ENCODE measurements at regions not wholly inside any gene's neighbourhood (a gene's known extent, or its start where the extent isn't known, plus 50 kb on each side); places are given as distances from the start of the nearest gene placed in this dataset.

DNA sequence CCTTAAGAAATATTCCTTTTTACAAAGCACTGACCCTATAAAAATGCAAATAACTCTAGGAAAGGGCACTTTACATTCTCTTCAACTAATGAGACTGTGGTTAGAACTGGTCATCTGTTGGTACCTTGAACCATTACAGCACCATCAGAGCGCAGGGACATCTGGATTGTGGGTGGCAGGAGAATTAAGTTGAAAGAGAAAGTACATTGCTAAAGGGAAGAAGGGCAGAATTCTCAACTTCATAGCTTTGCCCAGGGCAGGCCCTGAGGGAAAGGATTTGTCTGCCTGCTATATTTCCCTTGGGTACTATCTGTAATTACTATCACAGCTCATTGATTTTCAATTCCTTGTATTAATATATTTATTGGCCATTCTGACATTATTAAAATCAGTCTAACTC is 196.8 kb downstream of the KLF12 start:
- no peaks in the 10 kb centered on the region for H3K27me3 ChIP-seq (ENCODE audit: control insufficient read depth in 1 of 2, insufficient read depth in 1 of 2, low read length in 2 of 2)
- peaks cover 6% of the 10 kb centered on the region for H3K4me1 ChIP-seq (ENCODE audit: control insufficient read depth, insufficient read depth, low read depth, low read length)
- H3K18ac ChIP-seq (ENCODE audit: low read depth in 1 of 2, low read length in 2 of 2) = no peak overlapping the region
- no peak overlapping the region for H3K23ac ChIP-seq (ENCODE audit: low read length in 2 of 2)
- H4K91ac ChIP-seq (ENCODE audit: low read length) = no peak overlapping the region
- no peak overlapping the region for H2BK120ac ChIP-seq (ENCODE audit: low read depth, low read length)
- H3K79me1 ChIP-seq (replicated peaks; ENCODE audit: low read length, poor library complexity, severe bottlenecking) = peaks cover 13% of the 10 kb centered on the region
- H3K14ac ChIP-seq (ENCODE audit: low read length in 2 of 2) = no peak overlapping the region
- no peak overlapping the region for H3K9ac ChIP-seq (ENCODE audit: low read length)
- no peak overlapping the region for H3K4me2 ChIP-seq (ENCODE audit: low read length, poor library complexity, severe bottlenecking)
- no peak overlapping the region for H3K27ac ChIP-seq (ENCODE audit: low read length, poor library complexity, severe bottlenecking)
- peaks cover 0 to 12% of the 10 kb centered on the region in 2 experiments for H3K36me3 ChIP-seq (ENCODE audit: control insufficient read depth in 1 of 2, insufficient read depth in 2 of 2, low read depth in 1 of 2, low read length in 2 of 2)
- 81% methylated on average over 1 of the region's 1 CpG for WGBS
- H3K9me3 ChIP-seq (ENCODE audit: control insufficient read depth, low read length) = no peaks in the 10 kb centered on the region
- no peak overlapping the region for H2AK5ac ChIP-seq (ENCODE audit: low read length, severe bottlenecking)
- H4K8ac ChIP-seq (ENCODE audit: low read length) = no peak overlapping the region
- no peak overlapping the region for H3K4me3 ChIP-seq (ENCODE audit: insufficient read depth in 1 of 2, low read depth in 1 of 2, low read length in 2 of 2)
- no peak overlapping the region for H2BK5ac ChIP-seq (ENCODE audit: low read depth, low read length, poor library complexity, severe bottlenecking)
- no peak overlapping the region for H2BK15ac ChIP-seq (ENCODE audit: low read depth, poor library complexity, severe bottlenecking)
- H2AFZ ChIP-seq (ENCODE audit: low read depth, low read length) = no peak overlapping the region
- no peak overlapping the region for H3K4ac ChIP-seq (ENCODE audit: low read depth in 1 of 2, low read length in 2 of 2)
- H2BK12ac ChIP-seq (ENCODE audit: low read length in 2 of 2) = no peak overlapping the region
- DNase-seq = peak; percentile 40

DNA sequence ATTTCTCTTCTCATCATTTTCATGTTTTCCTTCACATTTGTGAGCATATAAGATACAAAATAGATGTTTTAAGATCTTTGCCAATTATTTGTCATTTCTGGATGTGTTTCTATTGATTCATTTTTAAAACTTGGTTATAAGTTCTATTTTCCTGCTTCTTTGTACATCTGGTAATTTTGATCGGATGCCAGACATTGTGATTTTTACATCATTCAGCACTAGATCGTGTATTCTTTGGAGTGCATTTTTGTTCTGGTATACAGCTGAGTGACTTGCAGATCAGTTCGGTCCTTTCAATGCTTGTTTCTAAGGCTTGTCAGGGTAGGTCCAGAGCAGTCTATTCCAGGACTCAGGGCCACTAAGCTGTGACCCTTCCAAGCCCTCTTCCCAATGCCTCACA is 198.2 kb downstream of the KLF12 start:
- H2AK5ac ChIP-seq (ENCODE audit: low read length, severe bottlenecking) = no peak overlapping the region
- peaks cover 0 to 5% of the 10 kb centered on the region in 2 experiments for H3K36me3 ChIP-seq (ENCODE audit: control insufficient read depth in 1 of 2, insufficient read depth in 2 of 2, low read depth in 1 of 2, low read length in 2 of 2)
- no peak overlapping the region for H2BK12ac ChIP-seq (ENCODE audit: low read length in 2 of 2)
- 100% methylated on average over 3 of the region's 3 CpGs for WGBS
- H3K4me2 ChIP-seq (ENCODE audit: low read length, poor library complexity, severe bottlenecking) = no peak overlapping the region
- no peak for DNase-seq
- H3K27me3 ChIP-seq (ENCODE audit: control insufficient read depth in 1 of 2, insufficient read depth in 1 of 2, low read length in 2 of 2) = no peaks in the 10 kb centered on the region
- no peak overlapping the region for H3K14ac ChIP-seq (ENCODE audit: low read length in 2 of 2)
- H3K23ac ChIP-seq (ENCODE audit: low read length in 2 of 2) = no peak overlapping the region
- no peak overlapping the region for H4K8ac ChIP-seq (ENCODE audit: low read length)
- no peak overlapping the region for H3K4ac ChIP-seq (ENCODE audit: low read depth in 1 of 2, low read length in 2 of 2)
- H3K4me3 ChIP-seq (ENCODE audit: insufficient read depth in 1 of 2, low read depth in 1 of 2, low read length in 2 of 2) = no peak overlapping the region
- H2AFZ ChIP-seq (ENCODE audit: low read depth, low read length) = no peak overlapping the region
- H3K4me1 ChIP-seq (ENCODE audit: control insufficient read depth, insufficient read depth, low read depth, low read length) = peaks cover 6% of the 10 kb centered on the region
- H2BK15ac ChIP-seq (ENCODE audit: low read depth, poor library complexity, severe bottlenecking) = no peak overlapping the region
- no peak overlapping the region for H2BK120ac ChIP-seq (ENCODE audit: low read depth, low read length)
- peaks cover 13% of the 10 kb centered on the region for H3K79me1 ChIP-seq (replicated peaks; ENCODE audit: low read length, poor library complexity, severe bottlenecking)
- no peak overlapping the region for H3K9ac ChIP-seq (ENCODE audit: low read length)
- H3K18ac ChIP-seq (ENCODE audit: low read depth in 1 of 2, low read length in 2 of 2) = no peak overlapping the region
- no peak overlapping the region for H4K91ac ChIP-seq (ENCODE audit: low read length)
- H2BK5ac ChIP-seq (ENCODE audit: low read depth, low read length, poor library complexity, severe bottlenecking) = no peak overlapping the region
- no peak overlapping the region for H3K27ac ChIP-seq (ENCODE audit: low read length, poor library complexity, severe bottlenecking)
- H3K9me3 ChIP-seq (ENCODE audit: control insufficient read depth, low read length) = no peaks in the 10 kb centered on the region

DNA sequence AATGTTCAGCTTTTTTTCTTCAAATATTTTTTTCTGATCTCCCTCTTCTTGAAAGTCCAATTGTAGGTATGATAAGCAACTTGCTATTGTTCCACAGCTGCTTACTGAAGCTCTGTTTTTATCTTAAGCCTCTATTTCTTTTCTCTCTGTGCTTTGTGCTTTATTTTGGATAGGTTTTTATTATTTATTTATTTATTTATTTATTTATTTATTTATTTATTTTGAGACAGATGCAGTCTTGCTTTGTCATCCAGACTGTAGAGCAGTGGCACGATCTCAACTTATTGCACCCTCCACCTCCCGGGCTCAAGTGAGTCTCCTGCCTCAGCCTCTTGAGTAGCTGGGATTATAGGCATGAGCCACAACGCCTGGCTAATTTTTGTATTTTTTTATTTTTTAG is 199.4 kb downstream of the KLF12 start:
- no peak overlapping the region for H4K8ac ChIP-seq (ENCODE audit: low read length)
- 90% methylated on average over 3 of the region's 3 CpGs for WGBS
- no peak overlapping the region for H3K4me2 ChIP-seq (ENCODE audit: low read length, poor library complexity, severe bottlenecking)
- no peak for DNase-seq
- H3K23ac ChIP-seq (ENCODE audit: low read length in 2 of 2) = no peak overlapping the region
- no peak overlapping the region for H2BK120ac ChIP-seq (ENCODE audit: low read depth, low read length)
- H3K4me3 ChIP-seq (ENCODE audit: insufficient read depth in 1 of 2, low read depth in 1 of 2, low read length in 2 of 2) = no peak overlapping the region
- no peak overlapping the region for H3K27ac ChIP-seq (ENCODE audit: low read length, poor library complexity, severe bottlenecking)
- no peak overlapping the region for H3K4ac ChIP-seq (ENCODE audit: low read depth in 1 of 2, low read length in 2 of 2)
- H3K36me3 ChIP-seq (ENCODE audit: control insufficient read depth in 1 of 2, insufficient read depth in 2 of 2, low read depth in 1 of 2, low read length in 2 of 2) = no peaks in the 10 kb centered on the region
- H4K91ac ChIP-seq (ENCODE audit: low read length) = no peak overlapping the region
- no peak overlapping the region for H2AFZ ChIP-seq (ENCODE audit: low read depth, low read length)
- no peak overlapping the region for H3K18ac ChIP-seq (ENCODE audit: low read depth in 1 of 2, low read length in 2 of 2)
- no peak overlapping the region for H3K9ac ChIP-seq (ENCODE audit: low read length)
- no peaks in the 10 kb centered on the region for H3K9me3 ChIP-seq (ENCODE audit: control insufficient read depth, low read length)
- H3K14ac ChIP-seq (ENCODE audit: low read length in 2 of 2) = no peak overlapping the region
- H3K4me1 ChIP-seq (ENCODE audit: control insufficient read depth, insufficient read depth, low read depth, low read length) = peaks cover 5% of the 10 kb centered on the region
- no peaks in the 10 kb centered on the region for H3K27me3 ChIP-seq (ENCODE audit: control insufficient read depth in 1 of 2, insufficient read depth in 1 of 2, low read length in 2 of 2)
- H2BK15ac ChIP-seq (ENCODE audit: low read depth, poor library complexity, severe bottlenecking) = no peak overlapping the region
- H2BK5ac ChIP-seq (ENCODE audit: low read depth, low read length, poor library complexity, severe bottlenecking) = no peak overlapping the region
- H2BK12ac ChIP-seq (ENCODE audit: low read length in 2 of 2) = no peak overlapping the region
- H2AK5ac ChIP-seq (ENCODE audit: low read length, severe bottlenecking) = no peak overlapping the region
- H3K79me1 ChIP-seq (replicated peaks; ENCODE audit: low read length, poor library complexity, severe bottlenecking) = peaks cover 8% of the 10 kb centered on the region

DNA sequence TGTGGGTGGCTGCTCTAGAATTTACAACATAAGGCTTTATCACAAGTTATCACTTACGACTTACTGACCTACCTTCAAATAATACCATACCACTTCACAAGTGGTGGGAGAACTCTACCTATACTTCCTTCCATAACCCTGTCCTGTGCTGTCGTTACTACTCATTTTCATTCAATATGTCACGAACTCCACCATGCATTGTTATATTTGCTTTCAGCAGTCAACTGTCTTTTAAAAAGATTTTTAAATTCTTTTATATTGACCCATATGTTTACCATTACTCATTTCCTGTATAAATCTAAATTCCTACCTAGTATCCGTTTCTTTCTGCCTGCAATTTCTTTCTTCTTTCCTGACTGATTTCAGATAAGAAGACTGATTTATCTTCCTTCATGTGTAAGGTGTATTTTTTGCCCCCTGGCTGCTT is 200.0 kb downstream of the KLF12 start:
- H3K4me1 ChIP-seq (ENCODE audit: control insufficient read depth, insufficient read depth, low read depth, low read length) = peaks cover 5% of the 10 kb centered on the region
- no peak overlapping the region for H3K4me3 ChIP-seq (ENCODE audit: insufficient read depth in 1 of 2, low read depth in 1 of 2, low read length in 2 of 2)
- H3K18ac ChIP-seq (ENCODE audit: low read depth in 1 of 2, low read length in 2 of 2) = no peak overlapping the region
- no peak overlapping the region for H3K14ac ChIP-seq (ENCODE audit: low read length in 2 of 2)
- no peak for DNase-seq
- no peak overlapping the region for H2AK5ac ChIP-seq (ENCODE audit: low read length, severe bottlenecking)
- no peaks in the 10 kb centered on the region for H3K9me3 ChIP-seq (ENCODE audit: control insufficient read depth, low read length)
- no peak overlapping the region for H3K4ac ChIP-seq (ENCODE audit: low read depth in 1 of 2, low read length in 2 of 2)
- H3K23ac ChIP-seq (ENCODE audit: low read length in 2 of 2) = no peak overlapping the region
- H3K9ac ChIP-seq (ENCODE audit: low read length) = no peak overlapping the region
- peaks cover 11% of the 10 kb centered on the region for H3K79me1 ChIP-seq (replicated peaks; ENCODE audit: low read length, poor library complexity, severe bottlenecking)
- no peak overlapping the region for H2BK5ac ChIP-seq (ENCODE audit: low read depth, low read length, poor library complexity, severe bottlenecking)
- H2BK15ac ChIP-seq (ENCODE audit: low read depth, poor library complexity, severe bottlenecking) = no peak overlapping the region
- no peak overlapping the region for H3K27ac ChIP-seq (ENCODE audit: low read length, poor library complexity, severe bottlenecking)
- no peak overlapping the region for H4K91ac ChIP-seq (ENCODE audit: low read length)
- H2AFZ ChIP-seq (ENCODE audit: low read depth, low read length) = no peak overlapping the region
- no peaks in the 10 kb centered on the region for H3K36me3 ChIP-seq (ENCODE audit: control insufficient read depth in 1 of 2, insufficient read depth in 2 of 2, low read depth in 1 of 2, low read length in 2 of 2)
- H3K4me2 ChIP-seq (ENCODE audit: low read length, poor library complexity, severe bottlenecking) = no peak overlapping the region
- no peak overlapping the region for H2BK12ac ChIP-seq (ENCODE audit: low read length in 2 of 2)
- no peak overlapping the region for H2BK120ac ChIP-seq (ENCODE audit: low read depth, low read length)
- no peaks in the 10 kb centered on the region for H3K27me3 ChIP-seq (ENCODE audit: control insufficient read depth in 1 of 2, insufficient read depth in 1 of 2, low read length in 2 of 2)
- H4K8ac ChIP-seq (ENCODE audit: low read length) = no peak overlapping the region
- 51% methylated on average over 4 of the region's 4 CpGs for WGBS

Measured in mesenchymal stem cell (in vitro differentiated cells and primary cell).